ENCODE measurements at regions not wholly inside any gene's neighbourhood (a gene's known extent, or its start where the extent isn't known, plus 50 kb on each side); places are given as distances from the start of the nearest gene placed in this dataset.

DNA sequence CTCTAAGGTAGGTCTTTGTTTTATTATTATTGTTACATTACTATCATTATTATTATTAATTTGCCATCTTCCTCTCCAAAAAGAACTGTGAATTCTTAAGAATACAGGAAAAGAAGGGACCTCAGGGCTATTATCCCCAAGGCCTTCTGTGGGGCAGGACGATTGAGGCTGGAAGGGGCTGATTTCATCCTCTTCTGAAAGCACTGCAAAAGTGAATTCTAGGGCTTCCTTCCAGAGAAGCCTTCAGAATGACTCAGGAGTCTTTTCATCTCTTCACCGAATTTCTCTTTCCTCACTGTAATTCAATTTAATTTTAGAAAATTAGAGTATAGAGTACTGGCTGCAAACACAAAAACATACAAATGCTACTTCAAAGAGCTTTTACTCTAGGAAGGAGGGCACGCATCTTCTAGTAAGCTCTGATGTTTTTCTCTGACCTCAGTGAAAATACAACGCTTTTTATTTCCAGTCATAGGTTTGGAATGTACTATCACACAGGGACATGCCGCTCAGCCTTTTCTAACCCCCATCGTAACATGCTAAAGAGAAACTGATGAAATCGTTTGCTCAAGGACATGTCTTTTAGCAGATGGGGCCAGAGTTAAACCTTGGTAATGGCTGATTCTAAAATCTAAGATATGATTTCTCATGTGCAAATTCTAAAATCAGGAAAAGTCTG, 280.2 kb upstream of the PITRM1 start:
- peak overlapping the region; percentile 23 for H3K4me3 ChIP-seq (replicated peaks; ENCODE audit: low read depth, low read length)
- DNase-seq (ENCODE audit: low read depth): peak; percentile 93
- TF ChIP-seq, protein P1, sequence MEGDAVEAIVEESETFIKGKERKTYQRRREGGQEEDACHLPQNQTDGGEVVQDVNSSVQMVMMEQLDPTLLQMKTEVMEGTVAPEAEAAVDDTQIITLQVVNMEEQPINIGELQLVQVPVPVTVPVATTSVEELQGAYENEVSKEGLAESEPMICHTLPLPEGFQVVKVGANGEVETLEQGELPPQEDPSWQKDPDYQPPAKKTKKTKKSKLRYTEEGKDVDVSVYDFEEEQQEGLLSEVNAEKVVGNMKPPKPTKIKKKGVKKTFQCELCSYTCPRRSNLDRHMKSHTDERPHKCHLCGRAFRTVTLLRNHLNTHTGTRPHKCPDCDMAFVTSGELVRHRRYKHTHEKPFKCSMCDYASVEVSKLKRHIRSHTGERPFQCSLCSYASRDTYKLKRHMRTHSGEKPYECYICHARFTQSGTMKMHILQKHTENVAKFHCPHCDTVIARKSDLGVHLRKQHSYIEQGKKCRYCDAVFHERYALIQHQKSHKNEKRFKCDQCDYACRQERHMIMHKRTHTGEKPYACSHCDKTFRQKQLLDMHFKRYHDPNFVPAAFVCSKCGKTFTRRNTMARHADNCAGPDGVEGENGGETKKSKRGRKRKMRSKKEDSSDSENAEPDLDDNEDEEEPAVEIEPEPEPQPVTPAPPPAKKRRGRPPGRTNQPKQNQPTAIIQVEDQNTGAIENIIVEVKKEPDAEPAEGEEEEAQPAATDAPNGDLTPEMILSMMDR (IDR thresholded peaks at IDR 0.05; ENCODE audit: low read length, missing control alignments): no peak

DNA sequence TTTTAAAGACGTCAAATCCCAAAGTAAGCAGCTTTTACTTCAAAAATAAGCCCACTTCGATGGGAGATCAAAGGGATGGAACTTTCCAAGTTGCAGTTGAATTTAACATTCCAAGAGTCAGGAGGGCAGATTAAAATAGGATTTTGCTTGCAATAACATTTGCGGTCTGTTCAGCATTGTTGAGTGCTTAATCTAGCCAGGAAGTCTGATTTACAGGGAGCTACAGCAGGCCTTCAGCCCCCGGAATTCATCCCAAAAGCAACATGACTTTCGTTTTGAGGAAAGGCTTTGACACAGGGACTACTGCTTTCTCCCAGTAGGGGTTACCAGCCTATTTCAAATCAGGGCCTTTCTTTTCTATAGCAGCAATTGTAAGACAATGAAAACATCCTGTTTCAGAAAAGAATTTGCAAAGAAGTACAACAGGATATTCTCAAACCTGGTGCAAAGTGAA, 279.6 kb upstream of the PITRM1 start:
- DNase-seq (ENCODE audit: low read depth): peak; percentile 91

DNA sequence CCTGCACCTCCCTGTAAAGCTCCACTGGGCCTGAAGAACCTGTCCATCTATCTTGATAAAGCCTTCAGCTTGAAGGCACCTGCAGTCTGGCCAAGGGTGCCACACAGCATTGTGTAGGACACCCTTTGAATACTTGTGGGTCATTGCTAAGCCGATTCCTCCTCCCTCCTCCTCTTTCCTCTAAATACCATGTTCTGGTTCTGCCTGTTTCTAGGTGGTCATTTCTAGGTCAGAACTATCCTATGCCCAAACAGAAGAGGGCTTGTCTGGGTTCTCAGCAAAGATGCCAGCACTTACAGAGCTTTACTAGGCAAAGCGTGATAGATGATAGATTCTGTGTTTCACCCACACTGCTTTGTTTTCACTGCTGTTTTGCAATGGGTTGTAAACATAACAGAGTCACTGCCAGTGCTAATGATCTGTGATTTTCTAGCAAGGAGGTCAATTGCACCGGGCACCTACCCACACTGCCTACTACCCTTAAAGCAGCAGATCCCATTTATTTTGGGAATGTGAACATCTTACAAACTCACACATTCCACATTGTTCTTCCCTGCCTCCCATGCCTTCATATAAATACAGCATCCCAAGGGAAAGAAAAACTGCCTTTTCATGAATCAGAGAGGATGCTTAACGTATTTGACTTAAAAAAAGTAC, 279.1 kb upstream of the PITRM1 start:
- H3K4me3 ChIP-seq (replicated peaks; ENCODE audit: low read depth, low read length): peak overlapping the region; percentile 13
- no peak for DNase-seq (ENCODE audit: low read depth)
- TF ChIP-seq, protein P1 (IDR thresholded peaks at IDR 0.05; ENCODE audit: low read length, missing control alignments): no peak

More for the DNA sequence above, 279.6 kb upstream of the PITRM1 start:
- TF ChIP-seq, protein P1 (IDR thresholded peaks at IDR 0.05; ENCODE audit: low read length, missing control alignments): peak; percentile 72
- H3K4me3 ChIP-seq (replicated peaks; ENCODE audit: low read depth, low read length): peak overlapping the region; percentile 13

DNA sequence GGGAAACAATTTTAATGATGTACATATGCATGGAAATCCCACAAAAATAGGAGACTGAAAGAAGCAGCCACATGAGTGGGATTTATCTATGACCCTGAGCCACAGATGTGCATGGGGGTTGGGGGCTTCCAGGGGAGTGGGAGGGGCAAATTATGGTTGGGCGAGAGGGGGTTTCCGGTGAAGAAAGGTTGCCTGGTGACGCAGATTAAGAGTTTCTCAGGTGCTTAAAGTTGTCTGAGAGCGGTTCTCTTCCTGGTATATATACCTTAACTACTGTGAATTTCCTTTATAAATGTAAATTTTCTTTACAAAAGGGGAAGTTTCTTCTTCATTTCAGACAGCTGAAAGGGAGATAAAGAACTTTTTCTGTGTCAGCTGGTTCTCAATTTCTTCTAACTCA, 273.6 kb upstream of the PITRM1 start:
- TF ChIP-seq, protein P1 (IDR thresholded peaks at IDR 0.05; ENCODE audit: low read length, missing control alignments): no peak
- H3K4me3 ChIP-seq (replicated peaks; ENCODE audit: low read depth, low read length): no peak overlapping the region
- no peak for DNase-seq (ENCODE audit: low read depth)

DNA sequence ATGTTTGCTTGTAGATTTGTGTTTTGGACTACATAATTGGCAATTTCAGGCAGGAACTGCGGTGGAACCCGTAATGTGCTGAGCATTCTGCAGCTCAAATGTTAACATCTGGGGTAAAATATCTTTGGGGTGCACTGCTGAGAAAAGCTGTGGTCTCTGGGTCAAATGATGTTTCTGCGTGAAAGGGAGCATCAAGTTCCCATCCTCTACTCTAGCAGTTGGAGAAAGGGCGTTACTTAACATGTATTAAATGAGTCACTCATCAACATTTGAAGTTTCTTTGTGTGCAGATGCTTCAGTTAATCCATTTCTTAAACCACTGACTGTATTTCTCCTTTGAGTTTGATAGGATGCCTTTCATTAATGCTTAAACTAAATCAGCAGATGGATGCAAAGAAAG, 273.1 kb upstream of the PITRM1 start:
- no peak overlapping the region for H3K4me3 ChIP-seq (replicated peaks; ENCODE audit: low read depth, low read length)
- no peak for DNase-seq (ENCODE audit: low read depth)
- TF ChIP-seq, protein P1 (IDR thresholded peaks at IDR 0.05; ENCODE audit: low read length, missing control alignments): no peak

DNA sequence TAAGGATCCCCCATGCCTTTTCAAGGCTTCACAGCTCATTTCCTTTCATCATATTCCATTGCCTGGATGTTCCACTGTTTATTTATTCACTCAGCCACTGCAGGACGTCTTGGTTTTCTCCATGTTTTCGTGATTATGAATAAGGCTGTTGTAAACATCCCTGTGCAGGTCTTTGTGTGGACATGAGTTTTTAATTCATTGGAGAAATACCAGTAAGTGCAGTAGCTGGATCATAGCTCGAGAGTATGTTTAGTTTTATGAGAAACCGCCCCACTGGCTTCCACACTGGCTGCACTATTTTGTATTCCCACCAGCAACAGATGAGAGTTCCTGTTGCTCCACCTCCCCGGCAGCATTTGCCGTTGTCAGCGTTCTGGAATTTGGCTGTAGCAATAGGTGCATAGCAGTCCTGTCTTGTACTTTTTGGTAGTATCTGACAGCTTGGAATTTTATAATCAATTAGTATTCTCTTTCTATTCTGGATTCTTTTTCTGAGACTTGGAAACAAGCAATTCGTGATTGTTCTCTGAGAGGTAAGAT, 269.9 kb upstream of the PITRM1 start:
- DNase-seq (ENCODE audit: low read depth): no peak
- TF ChIP-seq, protein P1 (IDR thresholded peaks at IDR 0.05; ENCODE audit: low read length, missing control alignments): no peak
- no peak overlapping the region for H3K4me3 ChIP-seq (replicated peaks; ENCODE audit: low read depth, low read length)
